ENCODE measurements at regions not wholly inside any gene's neighbourhood (a gene's known extent, or its start where the extent isn't known, plus 50 kb on each side); places are given as distances from the start of the nearest gene placed in this dataset.

DNA sequence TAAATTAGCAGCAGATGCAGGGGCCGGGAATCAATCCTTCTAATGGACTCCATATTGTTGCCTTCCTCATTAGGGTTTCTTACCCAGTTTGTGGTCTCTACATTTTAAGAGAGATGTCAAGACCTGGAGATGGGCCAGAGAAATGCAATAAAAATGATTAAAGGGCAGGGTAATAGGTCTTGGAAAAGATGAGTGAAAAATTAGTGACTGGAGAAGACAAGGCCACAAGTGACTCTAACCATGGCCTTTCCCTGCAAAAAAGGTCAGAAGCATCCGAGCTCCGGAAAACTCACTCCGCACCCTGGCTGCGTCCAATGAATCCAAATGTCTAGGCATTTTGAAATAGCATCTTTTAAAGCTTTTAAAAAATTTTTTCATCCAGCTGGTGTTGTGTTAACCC, 152.8 kb downstream of the ARRDC4 start:
- Histone ChIP-seq H3K36me3 (ENCODE audit: control insufficient read depth, insufficient read depth, low read length) (no peaks in the 10 kb centered on the region), H3K4me2 (ENCODE audit: extremely low read depth, insufficient read depth, low read length) (no peak overlapping the region), H3K27ac (ENCODE audit: insufficient read depth, low read length) (no peak overlapping the region), H3K4me1 (ENCODE audit: control insufficient read depth, extremely low read depth, insufficient read depth, low read length) (no peaks in the 10 kb centered on the region), H2AFZ (ENCODE audit: low read length) (no peak overlapping the region), H4K20me1 (ENCODE audit: control insufficient read depth, extremely low read depth, insufficient read depth, low read length) (no peaks in the 10 kb centered on the region), H3K9ac (ENCODE audit: insufficient read depth, low read length) (no peak overlapping the region), H3K79me2 (ENCODE audit: control insufficient read depth, insufficient read depth, low read length) (no peaks in the 10 kb centered on the region), H3K27me3 (ENCODE audit: control insufficient read depth, insufficient read depth, low read length) (no peaks in the 10 kb centered on the region), H3K4me3 (replicated peaks in 1 of 4; ENCODE audit: control extremely low read depth in 1 of 4, insufficient read depth in 1 of 4, low read depth in 3 of 4, low read length in 4 of 4) (no peak overlapping the region), H3K9me3 (ENCODE audit: control insufficient read depth, insufficient read depth, low read depth, low read length) (no peaks in the 10 kb centered on the region)
- DNase-seq (ENCODE audit: low read depth in 2 of 2), result no peak
- TF ChIP-seq, protein P1, sequence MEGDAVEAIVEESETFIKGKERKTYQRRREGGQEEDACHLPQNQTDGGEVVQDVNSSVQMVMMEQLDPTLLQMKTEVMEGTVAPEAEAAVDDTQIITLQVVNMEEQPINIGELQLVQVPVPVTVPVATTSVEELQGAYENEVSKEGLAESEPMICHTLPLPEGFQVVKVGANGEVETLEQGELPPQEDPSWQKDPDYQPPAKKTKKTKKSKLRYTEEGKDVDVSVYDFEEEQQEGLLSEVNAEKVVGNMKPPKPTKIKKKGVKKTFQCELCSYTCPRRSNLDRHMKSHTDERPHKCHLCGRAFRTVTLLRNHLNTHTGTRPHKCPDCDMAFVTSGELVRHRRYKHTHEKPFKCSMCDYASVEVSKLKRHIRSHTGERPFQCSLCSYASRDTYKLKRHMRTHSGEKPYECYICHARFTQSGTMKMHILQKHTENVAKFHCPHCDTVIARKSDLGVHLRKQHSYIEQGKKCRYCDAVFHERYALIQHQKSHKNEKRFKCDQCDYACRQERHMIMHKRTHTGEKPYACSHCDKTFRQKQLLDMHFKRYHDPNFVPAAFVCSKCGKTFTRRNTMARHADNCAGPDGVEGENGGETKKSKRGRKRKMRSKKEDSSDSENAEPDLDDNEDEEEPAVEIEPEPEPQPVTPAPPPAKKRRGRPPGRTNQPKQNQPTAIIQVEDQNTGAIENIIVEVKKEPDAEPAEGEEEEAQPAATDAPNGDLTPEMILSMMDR (conservative IDR thresholded peaks at IDR 0.05 in 1 of 2, IDR thresholded peaks at IDR 0.05 in 1 of 2; ENCODE audit: low read depth in 1 of 2, low read length in 2 of 2), result no peak
- TF ChIP-seq EZH2 (IDR thresholded peaks at IDR 0.05; ENCODE audit: low read length, missing control alignments), result no peak

DNA sequence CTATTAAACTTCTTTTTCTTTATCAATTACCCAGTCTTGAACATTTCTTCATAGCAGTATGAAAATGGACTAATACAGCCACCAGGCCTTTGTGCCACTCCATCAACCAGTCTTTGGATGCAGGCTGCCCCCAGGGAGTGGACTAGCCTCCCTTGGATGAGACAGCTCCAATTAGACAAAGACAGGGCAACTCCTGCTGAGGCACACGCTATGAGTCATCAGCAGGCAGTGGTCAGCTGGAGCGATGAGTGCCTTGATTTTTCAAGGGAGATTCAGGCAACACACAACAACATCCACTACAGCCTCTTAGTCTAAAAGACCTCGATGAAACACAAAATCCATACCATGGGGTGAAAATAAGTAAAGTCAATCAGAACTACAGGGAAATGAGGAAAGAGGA, 160.1 kb downstream of the ARRDC4 start:
- no peaks in the 10 kb centered on the region for H4K20me1 ChIP-seq (ENCODE audit: control insufficient read depth, extremely low read depth, insufficient read depth, low read length)
- H3K4me3 ChIP-seq (replicated peaks in 1 of 4; ENCODE audit: control extremely low read depth in 1 of 4, insufficient read depth in 1 of 4, low read depth in 3 of 4, low read length in 4 of 4), result no peak overlapping the region
- H3K36me3 ChIP-seq (ENCODE audit: control insufficient read depth, insufficient read depth, low read length), result no peaks in the 10 kb centered on the region
- TF ChIP-seq EZH2 (IDR thresholded peaks at IDR 0.05; ENCODE audit: low read length, missing control alignments), result no peak
- H3K27me3 ChIP-seq (ENCODE audit: control insufficient read depth, insufficient read depth, low read length), result no peaks in the 10 kb centered on the region
- H3K27ac ChIP-seq (ENCODE audit: insufficient read depth, low read length), result no peak overlapping the region
- no peak for DNase-seq (ENCODE audit: low read depth in 2 of 2)
- H3K4me1 ChIP-seq (ENCODE audit: control insufficient read depth, extremely low read depth, insufficient read depth, low read length), result peaks cover 2% of the 10 kb centered on the region
- H3K9ac ChIP-seq (ENCODE audit: insufficient read depth, low read length), result no peak overlapping the region
- no peak overlapping the region for H2AFZ ChIP-seq (ENCODE audit: low read length)
- H3K4me2 ChIP-seq (ENCODE audit: extremely low read depth, insufficient read depth, low read length), result no peak overlapping the region
- no peaks in the 10 kb centered on the region for H3K79me2 ChIP-seq (ENCODE audit: control insufficient read depth, insufficient read depth, low read length)
- H3K9me3 ChIP-seq (ENCODE audit: control insufficient read depth, insufficient read depth, low read depth, low read length), result no peaks in the 10 kb centered on the region

DNA sequence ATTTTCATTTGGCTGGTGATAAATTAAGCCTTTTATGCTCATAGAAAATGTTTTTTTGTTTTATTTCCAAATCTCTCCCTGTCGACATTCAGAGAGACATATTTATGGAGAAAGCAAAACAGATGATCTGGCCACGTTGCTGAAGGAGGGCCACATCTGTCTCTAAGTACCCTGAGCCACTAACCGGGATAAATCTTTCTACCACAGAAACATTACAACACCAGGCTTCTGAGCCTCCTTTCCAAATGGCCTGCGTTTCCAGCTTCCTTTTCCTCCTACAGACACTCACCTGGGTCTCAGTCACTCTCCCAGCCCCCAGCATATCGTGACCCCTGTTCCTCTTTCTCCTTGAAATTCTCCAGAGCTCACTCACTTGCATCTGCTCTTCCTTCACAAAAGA, 161.0 kb downstream of the ARRDC4 start:
- H3K27ac ChIP-seq (ENCODE audit: insufficient read depth, low read length), result no peak overlapping the region
- no peaks in the 10 kb centered on the region for H3K36me3 ChIP-seq (ENCODE audit: control insufficient read depth, insufficient read depth, low read length)
- H3K79me2 ChIP-seq (ENCODE audit: control insufficient read depth, insufficient read depth, low read length), result no peaks in the 10 kb centered on the region
- H3K27me3 ChIP-seq (ENCODE audit: control insufficient read depth, insufficient read depth, low read length), result no peaks in the 10 kb centered on the region
- H4K20me1 ChIP-seq (ENCODE audit: control insufficient read depth, extremely low read depth, insufficient read depth, low read length), result no peaks in the 10 kb centered on the region
- H3K9ac ChIP-seq (ENCODE audit: insufficient read depth, low read length), result no peak overlapping the region
- no peaks in the 10 kb centered on the region for H3K9me3 ChIP-seq (ENCODE audit: control insufficient read depth, insufficient read depth, low read depth, low read length)
- no peak overlapping the region for H3K4me2 ChIP-seq (ENCODE audit: extremely low read depth, insufficient read depth, low read length)
- no peak for DNase-seq (ENCODE audit: low read depth in 2 of 2)
- TF ChIP-seq EZH2 (IDR thresholded peaks at IDR 0.05; ENCODE audit: low read length, missing control alignments), result no peak
- TF ChIP-seq, protein P1 (conservative IDR thresholded peaks at IDR 0.05 in 1 of 2, IDR thresholded peaks at IDR 0.05 in 1 of 2; ENCODE audit: low read depth in 1 of 2, low read length in 2 of 2), result no peak
- H3K4me1 ChIP-seq (ENCODE audit: control insufficient read depth, extremely low read depth, insufficient read depth, low read length), result peaks cover 2% of the 10 kb centered on the region
- H3K4me3 ChIP-seq (replicated peaks in 1 of 4; ENCODE audit: control extremely low read depth in 1 of 4, insufficient read depth in 1 of 4, low read depth in 3 of 4, low read length in 4 of 4), result no peak overlapping the region
- H2AFZ ChIP-seq (ENCODE audit: low read length), result no peak overlapping the region
